Activated CD4-positive, alpha-beta T cell treated with anti-CD3 and anti-CD28 coated beads, Interleukin-2, amount 50 U/mL, for 24 hours (primary cell): ENCODE measurements at regions not wholly inside any gene's neighbourhood (a gene's known extent, or its start where the extent isn't known, plus 50 kb on each side); places are given as distances from the start of the nearest gene placed in this dataset.

Experiments
- DNase-seq, 2 donors: peaks; one replicate each; pipeline ENCODE4 v3.0.0-alpha.2; 2020; ENCODE audit warnings: low read depth in 1 of 2, low spot score in 1 of 2

DNA sequence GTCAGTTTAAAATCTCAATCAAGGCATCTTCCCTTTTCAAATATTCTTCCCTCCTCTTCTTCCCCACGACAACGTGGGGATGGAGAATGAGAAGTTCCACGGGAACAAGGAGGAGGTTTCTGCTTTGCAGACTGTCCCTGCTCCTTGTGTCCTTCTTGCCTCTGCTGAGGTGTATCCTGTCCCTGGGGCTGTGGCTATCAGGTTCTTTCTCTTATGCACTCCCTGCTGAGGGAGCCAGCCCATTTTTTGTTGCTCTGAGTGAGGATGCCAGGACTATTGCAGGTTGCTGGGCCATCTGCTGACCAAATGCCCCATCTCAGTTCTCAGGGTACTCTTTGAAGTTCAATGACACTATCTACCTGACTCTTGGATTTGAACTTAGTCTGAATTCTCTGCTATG is 533.6 kb downstream of the RNF144B start:
- DNase-seq = no peak

DNA sequence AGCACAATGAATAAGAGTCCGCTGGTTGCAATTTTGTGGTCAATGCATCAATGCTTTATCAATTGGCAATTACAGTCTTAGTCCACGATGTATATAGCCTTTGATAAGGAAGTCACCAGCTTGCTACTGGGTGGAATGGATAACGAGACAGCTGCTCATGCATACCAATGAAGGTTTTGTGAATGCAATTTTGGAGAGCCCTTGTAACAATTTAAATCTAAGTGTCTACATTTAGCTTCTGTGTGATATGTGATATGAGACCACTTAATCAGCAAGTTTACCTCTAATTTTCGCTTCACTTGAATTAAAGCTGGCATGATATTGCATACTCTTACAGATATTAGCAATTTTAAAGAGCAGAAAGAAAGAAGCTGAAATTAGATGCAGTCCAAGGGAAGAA is 543.9 kb downstream of the RNF144B start:
- DNase-seq = no peak

DNA sequence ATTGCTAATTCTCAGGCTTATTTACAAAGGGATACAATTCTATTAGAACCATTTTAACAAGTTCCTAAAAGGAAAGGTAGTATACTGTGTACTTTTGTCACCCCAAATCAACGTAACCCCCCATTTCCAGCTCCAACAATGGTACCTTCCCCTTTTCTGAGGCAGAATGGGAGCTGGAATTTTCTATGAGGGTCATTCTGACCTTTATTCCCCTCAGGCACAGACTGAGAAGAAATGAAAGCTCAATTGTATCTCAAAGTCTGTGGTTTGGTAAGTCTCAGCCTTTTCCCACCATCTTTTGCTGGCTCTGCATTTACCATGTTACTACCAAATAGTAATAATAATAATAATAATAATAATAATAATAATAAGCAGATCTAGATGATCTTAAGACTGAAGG is 571.0 kb downstream of the RNF144B start:
- no peak for DNase-seq

DNA sequence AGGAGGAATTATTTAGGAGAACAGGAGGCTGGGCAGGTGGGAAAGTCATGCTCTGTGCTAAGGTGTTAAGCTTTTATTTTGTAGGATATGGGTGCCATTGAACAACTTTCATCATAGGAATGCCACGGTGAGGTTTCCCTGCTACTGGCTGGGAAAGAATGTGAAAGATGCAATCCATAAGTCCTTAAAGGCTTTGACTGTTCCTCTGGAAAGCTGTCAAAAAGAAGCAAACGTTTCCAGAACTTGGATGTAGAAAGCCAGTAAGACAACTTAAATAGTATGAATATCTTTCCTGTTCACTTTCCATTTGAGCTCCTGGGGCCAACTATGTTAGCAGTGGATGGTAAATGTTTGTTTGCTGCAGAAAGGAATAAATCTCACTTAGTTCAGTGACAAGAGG is 574.4 kb downstream of the RNF144B start:
- DNase-seq = no peak

DNA sequence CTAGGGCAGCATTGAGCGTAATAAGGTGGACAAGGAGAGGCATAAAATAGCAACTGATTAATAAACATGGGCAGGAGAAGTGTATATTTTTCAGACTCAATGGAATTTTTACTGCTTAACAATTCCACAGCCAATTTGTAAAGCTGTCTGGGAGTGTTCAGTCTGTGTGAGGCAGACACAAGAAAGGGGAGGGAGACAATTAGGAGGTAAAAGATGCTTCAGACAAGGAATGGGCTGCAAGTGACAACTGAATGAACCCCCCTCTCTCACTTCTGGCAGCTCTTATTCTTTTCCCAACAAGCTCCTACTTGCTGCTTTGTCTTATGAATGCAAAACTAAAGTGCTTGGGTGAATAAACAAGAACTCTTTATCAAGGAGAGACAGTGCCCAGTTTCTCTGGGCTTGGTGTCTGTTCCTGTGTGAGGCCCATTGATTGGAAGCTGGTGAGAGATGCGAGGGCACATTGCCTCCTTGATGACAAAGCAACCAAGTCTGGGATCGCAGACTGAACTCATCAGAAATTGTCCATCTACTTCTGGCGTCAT is 575.3 kb downstream of the RNF144B start:
- DNase-seq = no peak

DNA sequence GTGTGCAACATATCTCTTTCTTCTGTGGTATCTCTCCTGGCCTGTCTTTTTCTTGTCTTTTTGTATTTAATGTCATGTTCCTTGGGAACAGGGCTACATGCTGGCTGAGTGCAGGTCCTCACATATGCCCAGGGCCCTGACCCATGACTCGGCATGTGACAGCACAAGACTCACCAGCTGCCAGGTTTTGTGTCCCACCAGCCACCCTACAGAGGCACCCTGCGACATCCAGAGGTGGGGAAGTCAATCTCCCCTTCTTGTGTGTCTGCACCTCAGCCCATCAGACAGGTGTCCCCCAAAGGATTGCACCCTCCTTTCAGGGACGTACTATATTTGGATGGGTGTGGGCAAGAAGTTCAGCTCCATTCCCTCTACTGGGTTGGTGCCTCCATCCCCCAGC is 576.3 kb downstream of the RNF144B start:
- DNase-seq = no peak

DNA sequence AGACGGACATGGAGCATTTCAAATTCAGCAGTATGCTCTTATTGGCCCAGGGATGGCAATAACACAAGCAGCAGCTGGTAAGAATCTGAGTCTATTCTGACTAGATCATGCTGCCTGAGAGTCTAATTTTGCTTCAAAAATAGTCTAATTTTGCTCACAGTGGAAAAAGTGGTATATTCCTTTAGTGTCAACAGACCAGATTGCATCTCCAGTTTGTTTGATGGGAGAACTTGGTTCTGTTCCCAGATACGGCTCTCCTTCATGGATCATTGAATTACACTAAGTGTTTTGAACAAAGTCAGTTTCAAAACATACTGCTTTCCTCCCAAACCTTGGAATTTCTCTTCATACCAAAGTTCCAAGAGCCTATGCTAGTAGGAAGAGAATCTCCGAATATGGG is 586.1 kb downstream of the RNF144B start:
- no peak for DNase-seq

DNA sequence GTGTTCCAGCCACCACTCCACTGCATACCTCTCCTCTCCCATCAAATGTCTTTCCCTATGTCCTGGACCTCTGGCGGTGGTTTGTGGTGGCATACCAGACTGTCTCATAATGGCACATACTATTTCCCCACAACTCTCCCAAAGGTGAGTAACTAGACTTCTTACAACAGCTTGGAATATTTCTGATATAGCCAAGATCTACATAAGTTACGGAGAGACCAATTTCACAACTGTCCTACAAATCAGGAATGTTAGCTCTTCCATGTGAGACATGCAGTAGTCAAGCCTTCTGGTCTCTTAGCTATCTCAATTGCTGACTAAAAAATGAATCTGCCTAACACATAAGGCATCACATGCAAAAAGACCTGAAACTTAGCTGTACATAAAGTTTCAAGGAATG is 588.9 kb downstream of the RNF144B start:
- no peak for DNase-seq

DNA sequence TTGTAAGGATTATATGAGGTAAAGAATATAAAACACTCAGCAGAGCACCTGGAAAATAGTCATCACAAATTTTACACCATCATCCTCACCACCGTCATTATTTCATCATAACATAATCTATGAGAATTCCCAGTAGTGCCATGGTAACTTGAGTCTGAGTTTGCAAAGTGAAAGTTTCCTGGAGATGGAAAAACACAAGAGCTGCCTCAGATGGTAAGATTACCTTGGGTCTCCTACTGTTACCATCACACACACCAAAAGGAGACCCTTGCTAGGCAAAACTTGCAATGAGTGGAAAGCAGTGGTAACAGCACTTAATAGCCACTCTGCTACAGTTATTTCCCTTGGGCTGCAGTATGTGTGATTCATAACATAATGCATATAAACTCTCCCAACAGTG is 589.8 kb downstream of the RNF144B start:
- DNase-seq = no peak

DNA sequence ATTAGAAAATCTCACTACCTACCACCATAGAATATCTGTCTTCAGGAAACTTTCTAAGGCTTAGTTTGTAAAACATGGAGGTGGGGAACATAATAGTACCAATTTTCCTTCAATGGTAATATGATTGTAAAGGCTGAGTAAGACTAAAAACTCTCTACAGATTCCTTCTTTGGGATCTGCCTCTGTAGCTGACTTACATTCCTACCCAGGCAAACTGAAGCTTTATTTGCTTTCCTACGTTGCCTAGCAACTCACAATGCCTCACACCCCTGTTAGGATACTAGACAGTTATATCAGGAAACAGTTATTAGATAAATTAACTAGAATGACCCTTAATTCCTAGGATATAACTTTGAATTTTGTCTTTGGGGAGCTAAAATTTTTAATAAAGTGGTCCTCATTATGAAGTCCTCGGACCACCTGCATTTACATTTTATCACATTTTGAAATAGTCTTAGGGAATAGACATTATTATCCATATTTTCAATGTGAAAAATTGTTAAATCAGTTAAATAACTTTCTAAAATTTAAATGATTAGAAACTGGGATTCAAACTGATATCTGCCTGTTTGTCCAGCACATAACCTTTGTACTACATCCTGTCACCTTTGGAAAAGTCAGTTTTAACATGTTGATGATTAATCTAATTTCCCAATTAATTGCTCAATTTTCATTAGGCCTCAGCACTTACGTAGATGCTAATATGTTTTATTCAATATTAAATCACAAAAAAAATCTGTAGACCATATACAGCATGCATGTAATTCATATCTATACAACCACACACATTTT is 591.4 kb downstream of the RNF144B start:
- DNase-seq = no peak

DNA sequence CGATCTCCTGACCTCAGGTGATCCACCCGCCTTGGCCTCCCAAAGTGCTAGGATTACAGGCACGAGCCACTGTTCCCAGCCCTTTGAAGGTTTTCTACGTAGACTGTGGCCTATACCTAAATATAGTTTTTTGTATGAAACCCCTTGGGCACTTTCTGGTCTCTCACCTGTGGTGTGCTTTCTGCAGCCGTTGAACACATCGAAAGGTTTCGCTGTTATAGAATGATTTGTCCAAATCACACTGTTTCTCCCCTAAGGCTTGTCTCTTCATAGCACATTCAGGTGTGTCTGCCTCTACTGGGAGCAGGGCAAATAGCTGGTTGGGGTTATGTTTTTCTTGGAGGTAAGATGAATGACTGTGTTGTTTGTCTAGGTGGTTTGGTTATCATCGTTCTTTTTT is 597.9 kb downstream of the RNF144B start:
- DNase-seq = no peak

DNA sequence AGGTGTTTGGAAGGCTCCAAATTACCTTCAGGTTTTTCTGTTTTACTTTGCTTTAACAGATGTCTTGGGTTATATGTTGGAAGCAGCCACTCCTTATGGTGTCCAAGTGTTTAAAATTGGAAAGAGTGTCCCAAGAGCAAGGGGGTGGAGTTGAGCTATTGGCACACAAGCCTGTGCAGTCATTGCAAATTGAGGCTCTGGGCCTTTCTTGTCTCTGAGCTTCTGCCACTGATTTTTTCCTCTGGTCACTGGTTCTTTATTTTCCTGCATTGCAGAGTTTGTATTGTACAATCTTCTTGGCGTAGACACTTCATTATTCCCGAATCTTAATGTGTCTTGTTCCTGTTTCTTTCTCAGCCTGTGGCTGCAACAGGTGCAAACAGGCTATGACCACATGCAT is 598.8 kb downstream of the RNF144B start:
- no peak for DNase-seq

DNA sequence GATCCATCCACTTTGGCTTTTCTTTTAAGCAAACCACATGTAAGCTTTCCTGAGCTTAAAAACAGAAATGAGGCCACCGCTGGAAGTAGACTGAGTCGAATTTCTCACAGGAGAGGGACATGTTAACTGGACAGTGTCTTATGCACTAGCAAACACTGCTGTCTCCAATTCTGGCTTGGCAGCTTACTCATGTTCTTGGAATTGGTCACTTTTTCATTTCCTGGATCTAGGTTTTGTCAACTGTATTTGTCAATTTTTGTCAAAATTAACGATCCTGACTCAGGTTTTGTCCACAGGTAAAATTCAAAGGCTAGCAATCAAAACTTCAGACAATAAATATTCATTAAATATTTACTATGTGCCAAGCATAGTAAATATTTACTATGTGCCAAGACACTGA is 601.5 kb downstream of the RNF144B start:
- no peak for DNase-seq

DNA sequence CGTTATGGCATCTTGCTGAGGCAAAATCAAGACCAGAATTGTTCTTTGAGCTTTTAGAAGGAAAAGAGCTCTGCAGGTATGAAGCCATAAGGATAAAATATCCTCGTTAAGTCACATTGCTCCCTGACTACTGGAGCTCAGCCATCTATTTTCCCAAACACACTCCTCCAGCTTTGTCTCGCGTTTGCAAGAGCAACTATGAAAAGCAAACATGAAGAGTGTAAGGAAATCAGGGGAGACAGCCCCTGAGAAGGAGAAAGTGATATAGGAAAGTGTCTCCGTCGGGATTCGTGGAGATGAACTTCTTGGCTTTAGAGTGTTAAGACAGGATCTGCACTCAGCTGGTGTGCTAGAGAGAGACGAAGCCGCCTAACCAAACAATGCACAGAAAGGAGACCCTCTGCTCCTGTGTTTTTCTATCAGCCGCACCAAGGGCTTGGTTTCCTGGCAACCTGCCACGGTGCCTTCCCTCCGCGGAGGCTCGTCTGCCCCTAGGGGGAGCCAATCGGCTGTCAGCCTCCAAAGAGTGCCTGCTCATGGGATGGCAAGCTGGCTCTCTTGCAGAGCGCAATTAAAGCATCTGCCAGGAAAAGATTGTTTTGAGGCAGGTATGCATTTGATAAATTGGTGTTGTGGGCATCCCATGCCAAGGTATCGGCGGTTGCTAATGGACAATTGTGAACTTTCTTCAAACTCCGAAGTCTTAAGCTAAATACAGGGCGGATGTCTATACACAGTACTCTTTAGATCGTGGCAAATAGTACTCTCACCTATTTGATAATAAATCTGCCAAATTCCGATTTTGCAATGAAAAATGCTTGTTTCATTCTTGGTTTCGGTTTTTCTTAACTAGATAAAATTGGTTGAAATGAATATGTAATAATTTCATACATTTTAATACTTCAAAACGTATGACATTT is 603.2 kb downstream of the RNF144B start:
- DNase-seq = no peak

DNA sequence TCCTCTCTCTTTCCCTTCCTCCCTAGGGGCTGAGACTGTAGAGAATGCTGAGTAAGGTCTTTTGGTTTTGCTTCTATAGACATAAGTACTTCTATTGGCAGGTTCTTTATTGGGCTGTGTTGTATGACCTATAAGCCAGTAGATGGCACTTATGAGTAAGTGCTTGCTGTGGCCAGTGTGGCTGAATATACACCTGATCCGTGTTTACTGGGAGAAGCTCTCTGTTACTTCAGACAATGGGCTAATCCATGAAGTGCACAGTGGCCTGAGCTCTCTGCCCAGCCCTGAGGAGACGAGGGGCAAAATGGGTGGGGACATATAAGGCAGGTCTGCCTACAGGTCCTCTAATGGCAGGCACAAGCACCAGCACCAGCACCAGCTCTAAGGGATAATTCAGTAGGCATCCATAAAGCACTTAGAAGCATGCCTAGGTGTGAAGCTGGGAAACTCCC is 610.3 kb downstream of the RNF144B start:
- no peak for DNase-seq

DNA sequence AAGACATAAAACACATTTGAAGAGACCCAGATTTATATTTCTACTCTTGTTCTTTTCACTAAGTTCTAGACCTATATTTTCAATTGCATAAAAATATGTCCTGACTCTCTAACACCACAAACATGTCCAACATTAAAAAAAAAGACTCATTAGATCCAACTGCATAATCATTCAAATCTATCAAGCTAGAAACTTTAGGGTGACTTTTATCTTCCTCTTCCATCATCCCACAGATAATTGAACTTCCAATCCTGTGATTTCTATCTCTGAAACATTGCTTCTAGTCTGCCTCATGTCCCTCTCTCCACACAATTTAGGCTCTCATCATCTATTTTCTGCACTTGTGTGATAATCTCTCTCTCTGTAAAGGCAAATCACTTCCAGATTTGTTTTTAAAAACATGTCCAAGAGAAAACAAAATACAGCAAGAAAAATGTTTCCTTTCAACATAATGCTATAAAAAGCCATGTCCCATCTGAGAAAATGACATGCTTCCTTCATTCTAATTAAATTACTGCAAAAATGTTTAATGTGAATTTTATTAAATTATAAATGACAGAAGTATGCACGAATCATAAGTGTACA is 615.9 kb downstream of the RNF144B start:
- no peak for DNase-seq

DNA sequence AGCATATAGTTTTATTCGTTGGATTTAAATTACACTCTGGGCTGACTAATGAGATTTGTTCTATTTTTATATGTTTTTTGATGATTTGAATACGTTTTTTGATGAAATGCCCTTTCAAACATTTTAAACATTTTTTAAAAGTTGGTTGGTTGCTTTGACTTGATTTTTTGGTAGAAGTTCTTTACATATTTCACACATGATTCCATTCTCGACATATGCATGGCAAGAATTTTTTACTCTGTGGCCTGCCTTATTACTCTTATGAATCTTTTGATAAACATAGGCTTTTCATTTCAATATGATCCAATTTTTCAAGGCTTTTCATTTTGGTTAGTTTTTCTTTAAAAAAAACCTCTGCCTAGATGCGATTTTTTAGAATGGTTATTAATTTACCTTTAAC is 617.0 kb downstream of the RNF144B start:
- no peak for DNase-seq

DNA sequence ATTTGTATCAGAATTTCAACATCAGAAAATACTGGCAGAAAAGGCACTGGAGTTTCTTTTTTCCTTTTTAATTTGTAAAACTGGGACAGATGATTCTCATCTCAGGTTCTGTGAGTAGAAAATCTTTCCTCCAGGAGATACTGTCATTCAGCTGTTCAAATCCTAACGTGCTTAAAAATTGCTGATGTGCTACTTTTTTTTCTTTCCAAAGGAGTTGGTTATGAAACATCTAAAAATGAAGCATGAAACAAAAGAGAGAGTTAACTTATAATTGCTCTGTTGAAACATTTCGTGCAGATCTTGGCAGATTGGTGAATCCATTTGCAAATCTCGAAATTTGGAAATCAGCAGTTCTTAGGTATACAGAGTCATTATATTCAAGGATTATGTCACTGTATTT is 622.6 kb downstream of the RNF144B start:
- no peak for DNase-seq

DNA sequence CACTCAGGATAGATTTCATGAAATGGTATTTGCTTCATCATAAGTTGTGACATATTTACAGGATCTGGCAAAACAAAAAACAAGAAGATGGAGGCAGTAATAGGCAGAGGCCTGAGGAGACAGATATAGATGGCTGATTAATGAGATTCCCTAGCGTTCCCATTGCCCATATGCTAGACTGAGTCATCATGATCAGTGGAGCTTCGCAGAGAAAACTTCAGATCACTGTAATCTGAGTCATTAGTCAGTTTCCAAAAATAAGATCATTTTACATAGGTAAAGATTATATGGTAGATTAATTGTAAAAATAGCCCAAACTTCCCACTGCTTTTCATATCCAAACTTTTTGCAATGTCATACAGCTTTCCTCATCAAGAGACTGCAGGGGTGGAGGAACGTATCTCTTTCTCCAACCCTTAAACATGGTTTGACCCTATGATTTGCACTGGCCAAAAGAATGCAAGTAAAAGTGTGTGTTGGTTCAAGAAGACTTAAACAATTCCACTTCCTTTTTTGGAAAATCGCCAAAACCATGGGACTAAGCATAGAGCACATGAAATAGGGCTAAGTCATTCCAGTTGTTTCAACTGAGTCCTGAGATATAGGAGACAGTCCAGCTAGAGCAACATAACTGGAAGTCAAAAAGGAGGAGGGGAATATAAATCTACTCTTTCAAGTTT is 626.0 kb downstream of the RNF144B start:
- no peak for DNase-seq

DNA sequence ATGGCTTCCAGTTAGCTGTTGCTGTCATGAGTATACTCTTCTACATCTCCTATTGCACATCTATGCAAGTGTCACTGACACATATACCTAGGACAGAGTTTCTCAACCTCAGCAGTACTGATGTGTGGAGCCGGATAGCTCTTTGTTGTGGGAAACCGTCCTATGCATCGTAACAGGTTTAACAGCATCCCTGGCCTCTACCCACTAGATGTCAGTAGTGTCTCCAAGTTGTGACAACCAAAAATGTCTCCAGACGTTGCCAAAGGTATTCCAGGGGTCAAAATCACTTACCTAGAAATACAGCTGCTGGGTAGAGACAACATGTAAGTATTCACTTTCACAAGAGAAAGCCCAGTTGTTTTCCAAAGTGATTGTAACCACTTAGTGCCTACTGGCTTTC is 637.6 kb downstream of the RNF144B start:
- DNase-seq = no peak

DNA sequence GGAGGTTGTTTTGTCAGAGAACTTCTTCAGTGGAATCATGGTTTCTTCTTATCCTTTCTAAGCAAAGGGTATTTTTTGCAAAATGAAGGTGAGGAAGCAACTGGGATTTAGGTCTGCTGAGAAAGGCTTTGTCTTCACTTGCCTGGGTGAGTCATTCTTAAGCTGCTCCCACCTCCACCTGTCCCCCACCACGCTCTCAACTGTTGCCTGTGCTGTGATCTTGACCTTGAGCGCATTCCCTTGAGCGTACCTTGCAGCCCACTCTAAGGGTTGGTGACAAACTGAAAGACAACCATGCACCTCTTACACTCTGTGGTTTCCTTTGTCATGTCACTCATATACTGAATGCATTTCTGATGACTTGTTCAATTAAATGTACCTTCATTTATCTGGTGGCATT is 641.1 kb downstream of the RNF144B start:
- no peak for DNase-seq
